Cardiac fibroblast (primary cell): ENCODE measurements at regions not wholly inside any gene's neighbourhood (a gene's known extent, or its start where the extent isn't known, plus 50 kb on each side); places are given as distances from the start of the nearest gene placed in this dataset.

Experiments used
- DNase-seq, 2 donors: peaks; one replicate each; pipeline versions ENCODE4 v3.0.0 to v3.0.0-alpha.2; 2010; ENCODE audit warnings: low read depth in 2 of 2
- H3K4me3 ChIP-seq, 2 donors: replicated peaks in 1 of 2; 1 replicate in 1 of 2; 2 replicates in 1 of 2; pipeline ENCODE4 v1.5.1; 2011; ENCODE audit warnings: low read depth in 2 of 2, low read length in 2 of 2, mild to moderate bottlenecking in 2 of 2, moderate library complexity in 1 of 2
- CTCF ChIP-seq: IDR thresholded peaks from one replicate; pipeline ENCODE4 v1.5.1; 2011; ENCODE audit warnings: low read depth, mild to moderate bottlenecking, low read length, inconsistent platforms

GRCh38 chr14:27389402-27389801 lies 791.6 kb upstream of the NOVA1 start:
- no peak for TF ChIP-seq CTCF
- peak in 1 of 2 donors; percentile 4 for DNase-seq
- no peak overlapping the region for H3K4me3 ChIP-seq

GRCh38 chr14:27390155-27390554 lies 792.3 kb upstream of the NOVA1 start:
- peak in 1 of 2 donors; percentile 1 for DNase-seq
- H3K4me3 ChIP-seq: no peak overlapping the region
- no peak for TF ChIP-seq CTCF

GRCh38 chr14:27391331-27391730 lies 793.5 kb upstream of the NOVA1 start:
- peak in 1 of 2 donors; percentile 17 for DNase-seq
- no peak for TF ChIP-seq CTCF
- H3K4me3 ChIP-seq: no peak overlapping the region

GRCh38 chr14:27392153-27392552 lies 794.3 kb upstream of the NOVA1 start:
- no peak overlapping the region for H3K4me3 ChIP-seq
- no peak for TF ChIP-seq CTCF
- DNase-seq: peak in 1 of 2 donors; percentile 60

GRCh38 chr14:27409944-27410343 lies 812.1 kb upstream of the NOVA1 start:
- peak in 1 of 2 donors; percentile 8 for DNase-seq
- H3K4me3 ChIP-seq: no peak overlapping the region
- no peak for TF ChIP-seq CTCF

GRCh38 chr14:27410981-27411380 lies 813.1 kb upstream of the NOVA1 start:
- H3K4me3 ChIP-seq: no peak overlapping the region
- no peak for TF ChIP-seq CTCF
- no peak for DNase-seq

- DNase-seq: peak; percentile 34 to 74
- H3K4me3 ChIP-seq: no peak overlapping the region
- TF ChIP-seq CTCF: no peak
Observed at GRCh38 chr14:27427796-27428195, 830.0 kb upstream of the NOVA1 start.
